Activated CD4-positive, alpha-beta T cell treated with anti-CD3 and anti-CD28 coated beads, Interleukin-2, amount 10 ng/mL, durations not matched to agents 24 days and 14 days (primary cell): ENCODE measurements at regions not wholly inside any gene's neighbourhood (a gene's known extent, or its start where the extent isn't known, plus 50 kb on each side); places are given as distances from the start of the nearest gene placed in this dataset.

Source experiments
- DNase-seq: peaks from one replicate; pipeline ENCODE4 v3.0.0; 2022
- H3K27ac Mint-ChIP-seq: one replicate; pipeline ENCODE4 v1.8.0; 2022; ENCODE audit warnings: mild to moderate bottlenecking, mixed read lengths
- H3K27me3 Mint-ChIP-seq: one replicate; pipeline ENCODE4 v1.8.0; 2022; ENCODE audit warnings: mixed read lengths
- H3K36me3 Mint-ChIP-seq: one replicate; pipeline ENCODE4 v1.8.0; 2022; ENCODE audit warnings: low read depth, mild to moderate bottlenecking, mixed read lengths
- H3K4me1 Mint-ChIP-seq: one replicate; pipeline ENCODE4 v1.8.0; 2021; ENCODE audit warnings: mixed read lengths
- H3K4me3 Mint-ChIP-seq: one replicate; pipeline ENCODE4 v1.8.0; 2022; ENCODE audit warnings: mild to moderate bottlenecking, moderate library complexity, mixed read lengths
- H3K9me3 Mint-ChIP-seq: one replicate; pipeline ENCODE4 v1.8.0; 2021; ENCODE audit warnings: mixed read lengths
- intact Hi-C: fragments of 100-400 bp; cut with micrococcal nuclease; formaldehyde crosslinking; loops from one replicate; pipeline ENCODE4 v1.15.1; 2023

- Mint-ChIP-seq H3K36me3 (no peaks in the 10 kb centered on the region), H3K4me1 (no peaks in the 10 kb centered on the region), H3K9me3 (no peaks in the 10 kb centered on the region), H3K4me3 (no peak overlapping the region), H3K27me3 (peaks cover 2% of the 10 kb centered on the region), H3K27ac (no peak overlapping the region)
- intact Hi-C loops, result no loop called here
- no peak for DNase-seq
Observed at GRCh38 chr2:100673115-100673514, 110.3 kb downstream of the PDCL3 start.

GRCh38 chr2:100673691-100674485 lies 111.1 kb downstream of the PDCL3 start:
- Mint-ChIP-seq H3K27me3 (peaks cover 2% of the 10 kb centered on the region), H3K4me1 (no peaks in the 10 kb centered on the region), H3K4me3 (no peak overlapping the region), H3K9me3 (no peaks in the 10 kb centered on the region), H3K27ac (no peak overlapping the region), H3K36me3 (no peaks in the 10 kb centered on the region)
- intact Hi-C loops, result no loop called here
- no peak for DNase-seq

DNA sequence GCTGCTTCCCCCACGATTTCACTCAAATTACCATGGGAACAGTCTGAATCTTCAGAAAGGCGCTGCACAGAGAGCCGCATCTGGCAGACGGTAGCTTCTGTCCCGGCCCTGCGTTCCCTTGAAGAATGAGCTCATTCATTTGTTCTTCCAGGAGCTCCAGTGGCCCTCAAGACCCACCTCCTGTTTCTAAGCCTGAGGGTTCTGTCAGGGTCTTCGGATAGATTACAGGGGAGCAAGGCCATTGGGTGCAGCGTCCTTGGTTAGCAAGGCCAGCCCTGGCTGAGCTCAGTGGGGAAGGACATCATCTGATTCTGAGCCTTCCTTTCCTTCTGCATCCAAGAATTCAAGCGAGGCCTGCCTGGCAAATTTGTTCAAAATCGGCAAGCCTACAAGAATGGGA lies 111.9 kb downstream of the PDCL3 start:
- Mint-ChIP-seq H3K36me3 (no peaks in the 10 kb centered on the region), H3K4me1 (no peaks in the 10 kb centered on the region), H3K9me3 (no peaks in the 10 kb centered on the region), H3K4me3 (no peak overlapping the region), H3K27ac (no peak overlapping the region), H3K27me3 (peaks cover 2% of the 10 kb centered on the region)
- no peak for DNase-seq
- intact Hi-C loops, result no loop called here

DNA sequence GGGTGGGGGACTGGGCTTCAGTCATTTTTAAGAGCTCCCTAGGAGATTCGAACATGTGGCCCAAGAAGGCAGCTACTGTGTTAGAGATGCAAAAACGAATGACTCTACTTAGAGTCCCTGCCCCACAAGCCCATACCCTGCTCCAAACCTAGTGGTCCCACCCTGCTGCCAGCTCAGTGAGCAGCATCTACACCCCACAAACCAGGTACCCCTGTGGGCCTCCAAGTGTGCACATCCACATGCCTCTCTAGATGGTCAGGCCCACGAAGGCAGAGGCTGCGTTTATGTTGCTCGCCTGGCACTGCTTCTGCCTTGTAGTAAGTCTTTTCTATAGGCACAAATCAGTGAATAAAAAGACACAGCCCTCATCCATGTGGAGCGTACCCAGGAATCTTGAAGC lies 112.6 kb downstream of the PDCL3 start:
- Mint-ChIP-seq H3K36me3 (no peaks in the 10 kb centered on the region), H3K27ac (no peak overlapping the region), H3K27me3 (peaks cover 2% of the 10 kb centered on the region), H3K4me3 (no peak overlapping the region), H3K9me3 (no peaks in the 10 kb centered on the region), H3K4me1 (peaks cover under 1% of the 10 kb centered on the region)
- intact Hi-C loops, result no loop called here
- no peak for DNase-seq

GRCh38 chr2:100675855-100676254 lies 113.1 kb downstream of the PDCL3 start:
- H3K4me1 Mint-ChIP-seq, result peaks cover 3% of the 10 kb centered on the region
- H3K36me3 Mint-ChIP-seq, result no peaks in the 10 kb centered on the region
- no peaks in the 10 kb centered on the region for H3K9me3 Mint-ChIP-seq
- no peaks in the 10 kb centered on the region for H3K27me3 Mint-ChIP-seq
- no peak for DNase-seq
- H3K4me3 Mint-ChIP-seq, result no peak overlapping the region
- H3K27ac Mint-ChIP-seq, result no peak overlapping the region
- intact Hi-C loops, result no loop called here

- Mint-ChIP-seq H3K4me1 (peaks cover 3% of the 10 kb centered on the region), H3K36me3 (no peaks in the 10 kb centered on the region), H3K9me3 (no peaks in the 10 kb centered on the region), H3K27me3 (no peaks in the 10 kb centered on the region), H3K4me3 (no peak overlapping the region), H3K27ac (no peak overlapping the region)
- no peak for DNase-seq
- intact Hi-C loops, result no loop called here
Observed at GRCh38 chr2:100676346-100676745, 113.6 kb downstream of the PDCL3 start.

- no peaks in the 10 kb centered on the region for H3K36me3 Mint-ChIP-seq
- H3K9me3 Mint-ChIP-seq, result no peaks in the 10 kb centered on the region
- peaks cover 3% of the 10 kb centered on the region for H3K4me1 Mint-ChIP-seq
- no peak overlapping the region for H3K27ac Mint-ChIP-seq
- no peaks in the 10 kb centered on the region for H3K27me3 Mint-ChIP-seq
- intact Hi-C loops, result no loop called here
- DNase-seq, result no peak
- no peak overlapping the region for H3K4me3 Mint-ChIP-seq
Observed at GRCh38 chr2:100677611-100678185, 114.9 kb downstream of the PDCL3 start.

DNA sequence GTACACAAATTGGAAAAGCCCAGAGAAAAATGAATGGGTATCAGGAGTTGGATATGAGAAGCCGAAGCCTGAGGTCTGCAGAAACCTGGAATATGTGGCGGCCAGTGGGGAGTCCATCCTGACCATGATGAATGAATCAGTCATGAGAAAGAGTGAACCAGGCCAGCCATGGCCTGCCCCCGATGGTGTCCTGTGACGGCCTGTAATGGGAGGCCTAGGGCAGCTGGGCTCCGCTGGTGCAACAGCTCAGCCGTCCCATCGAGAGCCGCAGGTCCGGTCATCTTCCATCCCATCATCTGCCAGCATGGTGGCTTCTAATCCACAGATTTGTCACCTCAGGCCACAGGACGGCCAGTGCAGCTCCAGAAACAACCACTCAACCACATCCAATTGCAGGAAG lies 116.4 kb downstream of the PDCL3 start:
- no peak overlapping the region for H3K4me3 Mint-ChIP-seq
- no peaks in the 10 kb centered on the region for H3K27me3 Mint-ChIP-seq
- intact Hi-C loops, result no loop called here
- no peaks in the 10 kb centered on the region for H3K36me3 Mint-ChIP-seq
- peaks cover 3% of the 10 kb centered on the region for H3K4me1 Mint-ChIP-seq
- H3K9me3 Mint-ChIP-seq, result peaks cover 9% of the 10 kb centered on the region
- H3K27ac Mint-ChIP-seq, result no peak overlapping the region
- no peak for DNase-seq

GRCh38 chr2:100682536-100682935 lies 119.7 kb downstream of the PDCL3 start:
- intact Hi-C loops, result no loop called here
- peaks cover 3% of the 10 kb centered on the region for H3K4me1 Mint-ChIP-seq
- no peak overlapping the region for H3K4me3 Mint-ChIP-seq
- peaks cover 6% of the 10 kb centered on the region for H3K27me3 Mint-ChIP-seq
- peaks cover 9% of the 10 kb centered on the region for H3K9me3 Mint-ChIP-seq
- no peaks in the 10 kb centered on the region for H3K36me3 Mint-ChIP-seq
- no peak for DNase-seq
- no peak overlapping the region for H3K27ac Mint-ChIP-seq

- peaks cover 9% of the 10 kb centered on the region for H3K9me3 Mint-ChIP-seq
- H3K36me3 Mint-ChIP-seq, result no peaks in the 10 kb centered on the region
- peaks cover 3% of the 10 kb centered on the region for H3K4me1 Mint-ChIP-seq
- DNase-seq, result no peak
- H3K27ac Mint-ChIP-seq, result no peak overlapping the region
- intact Hi-C loops, result no loop called here
- no peak overlapping the region for H3K4me3 Mint-ChIP-seq
- peaks cover 8% of the 10 kb centered on the region for H3K27me3 Mint-ChIP-seq
Observed at GRCh38 chr2:100683231-100683630, 120.4 kb downstream of the PDCL3 start.

DNA sequence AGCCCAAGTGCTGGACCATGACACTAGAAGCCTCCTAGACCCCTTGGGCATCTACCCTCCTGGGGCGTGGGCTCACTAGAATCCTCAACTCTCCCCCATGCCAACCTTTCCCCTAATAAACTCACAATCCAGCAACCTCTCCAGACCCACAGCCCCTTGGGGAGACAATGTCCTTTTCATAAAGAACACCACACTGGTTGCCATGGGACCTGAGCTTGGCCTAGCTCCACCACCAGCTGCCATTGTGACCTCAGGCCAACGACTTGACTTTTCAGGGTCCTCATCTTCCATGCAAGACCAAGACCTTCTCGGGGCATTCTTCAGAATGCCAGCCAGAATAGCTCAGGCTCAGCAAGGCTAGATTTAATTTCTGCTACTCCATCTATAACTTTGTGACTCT lies 128.1 kb upstream of the NPAS2 start:
- Mint-ChIP-seq H3K36me3 (no peaks in the 10 kb centered on the region), H3K27ac (no peak overlapping the region), H3K4me1 (no peaks in the 10 kb centered on the region), H3K27me3 (peaks cover 3% of the 10 kb centered on the region), H3K4me3 (no peak overlapping the region), H3K9me3 (peaks cover 13% of the 10 kb centered on the region)
- intact Hi-C loops, result no loop called here
- no peak for DNase-seq

DNA sequence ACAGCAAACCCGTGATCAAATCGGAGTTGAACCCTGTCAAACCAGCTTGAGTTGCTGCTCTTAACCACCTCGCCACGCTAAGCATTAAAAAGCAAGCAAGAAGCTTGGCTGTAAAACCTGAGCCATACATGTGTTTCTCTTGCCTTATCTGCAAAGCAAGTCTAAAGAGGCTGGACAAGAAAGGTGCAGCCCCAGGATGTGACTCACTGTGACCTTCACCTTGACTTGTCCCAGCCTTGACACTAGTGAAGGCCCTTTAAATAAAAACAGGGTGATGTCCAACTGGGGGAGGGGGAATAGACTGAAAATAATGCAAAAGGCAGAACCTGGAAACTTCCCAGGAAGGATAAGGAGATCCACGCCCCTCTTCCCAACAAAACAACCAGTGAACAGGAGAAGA lies 127.6 kb upstream of the NPAS2 start:
- intact Hi-C loops, result no loop called here
- H3K4me3 Mint-ChIP-seq, result no peak overlapping the region
- peaks cover 14% of the 10 kb centered on the region for H3K9me3 Mint-ChIP-seq
- no peaks in the 10 kb centered on the region for H3K4me1 Mint-ChIP-seq
- H3K27ac Mint-ChIP-seq, result no peak overlapping the region
- DNase-seq, result no peak
- H3K27me3 Mint-ChIP-seq, result peaks cover 3% of the 10 kb centered on the region
- no peaks in the 10 kb centered on the region for H3K36me3 Mint-ChIP-seq

DNA sequence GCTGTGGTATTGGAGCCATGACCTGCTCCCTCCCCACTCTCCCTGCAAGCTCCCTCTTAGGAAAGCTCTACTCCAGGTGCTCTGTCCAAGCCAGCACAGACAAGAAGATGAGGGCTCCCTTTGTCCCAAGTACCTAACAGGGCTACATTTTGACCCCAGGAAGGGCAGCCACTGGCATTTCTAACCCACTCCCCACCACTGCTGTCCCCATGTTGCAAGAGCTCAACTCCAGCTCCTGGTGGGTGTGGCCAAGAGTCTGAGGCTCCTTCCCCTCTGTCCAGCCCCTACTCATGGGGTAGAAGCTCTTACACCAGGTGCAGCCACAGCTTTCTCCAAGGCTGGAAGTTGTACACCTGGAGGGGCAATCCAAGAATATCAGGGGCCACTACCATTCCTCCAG lies 127.0 kb upstream of the NPAS2 start:
- H3K4me1 Mint-ChIP-seq, result no peaks in the 10 kb centered on the region
- H3K9me3 Mint-ChIP-seq, result peaks cover 14% of the 10 kb centered on the region
- H3K27me3 Mint-ChIP-seq, result no peaks in the 10 kb centered on the region
- no peak overlapping the region for H3K4me3 Mint-ChIP-seq
- intact Hi-C loops, result no loop called here
- H3K27ac Mint-ChIP-seq, result no peak overlapping the region
- no peak for DNase-seq
- no peaks in the 10 kb centered on the region for H3K36me3 Mint-ChIP-seq

GRCh38 chr2:100699131-100699530 lies 120.8 kb upstream of the NPAS2 start:
- no peaks in the 10 kb centered on the region for H3K4me1 Mint-ChIP-seq
- H3K36me3 Mint-ChIP-seq, result no peaks in the 10 kb centered on the region
- H3K27me3 Mint-ChIP-seq, result peaks cover 2% of the 10 kb centered on the region
- DNase-seq, result no peak
- intact Hi-C loops, result no loop called here
- H3K27ac Mint-ChIP-seq, result no peak overlapping the region
- H3K9me3 Mint-ChIP-seq, result peaks cover 28% of the 10 kb centered on the region
- H3K4me3 Mint-ChIP-seq, result no peak overlapping the region
